Activated naive CD8-positive, alpha-beta T cell treated with anti-CD3 and anti-CD28 coated beads, Interleukin-2, amount 10 ng/mL, durations not matched to agents 7 days and 5 days (primary cell): ENCODE measurements at regions not wholly inside any gene's neighbourhood (a gene's known extent, or its start where the extent isn't known, plus 50 kb on each side); places are given as distances from the start of the nearest gene placed in this dataset.
"Not testable (repeated sequence)": the region's sequence is repeated elsewhere in the genome, so short reads cannot be mapped to it uniquely, and the experiment has no call there.

Experiments
- ATAC-seq: fragments of 150-1000 bp; cut with Tn5 transposase; one replicate; pipeline ENCODE4 v1.10.0; 2021; ENCODE audit warnings: low read depth, moderate library complexity
- POLR2A ChIA-PET: fragments of 350-600 bp; sonication (Branson Sonifier 250); formaldehyde crosslinking; loops from one replicate; lab custom pipeline; 2021; ENCODE audit warnings: antibody characterized with exemption; lab: Charles Lee
- DNase-seq: peaks from one replicate; pipeline ENCODE4 v3.0.0; 2021
- H3K27ac Mint-ChIP-seq: one replicate; pipeline ENCODE4 v1.8.0; 2022; ENCODE audit warnings: mild to moderate bottlenecking, mixed read lengths
- H3K27me3 Mint-ChIP-seq: one replicate; pipeline ENCODE4 v1.8.0; 2022; ENCODE audit warnings: mild to moderate bottlenecking, moderate library complexity, mixed read lengths
- H3K36me3 Mint-ChIP-seq: one replicate; pipeline ENCODE4 v1.8.0; 2021; ENCODE audit warnings: mild to moderate bottlenecking, mixed read lengths
- H3K4me1 Mint-ChIP-seq: one replicate; pipeline ENCODE4 v1.8.0; 2021; ENCODE audit warnings: mixed read lengths
- H3K4me3 Mint-ChIP-seq: one replicate; pipeline ENCODE4 v1.8.0; 2022; ENCODE audit warnings: mild to moderate bottlenecking, moderate library complexity, mixed read lengths
- H3K9me3 Mint-ChIP-seq: one replicate; pipeline ENCODE4 v1.8.0; 2021; ENCODE audit warnings: mixed read lengths

DNA sequence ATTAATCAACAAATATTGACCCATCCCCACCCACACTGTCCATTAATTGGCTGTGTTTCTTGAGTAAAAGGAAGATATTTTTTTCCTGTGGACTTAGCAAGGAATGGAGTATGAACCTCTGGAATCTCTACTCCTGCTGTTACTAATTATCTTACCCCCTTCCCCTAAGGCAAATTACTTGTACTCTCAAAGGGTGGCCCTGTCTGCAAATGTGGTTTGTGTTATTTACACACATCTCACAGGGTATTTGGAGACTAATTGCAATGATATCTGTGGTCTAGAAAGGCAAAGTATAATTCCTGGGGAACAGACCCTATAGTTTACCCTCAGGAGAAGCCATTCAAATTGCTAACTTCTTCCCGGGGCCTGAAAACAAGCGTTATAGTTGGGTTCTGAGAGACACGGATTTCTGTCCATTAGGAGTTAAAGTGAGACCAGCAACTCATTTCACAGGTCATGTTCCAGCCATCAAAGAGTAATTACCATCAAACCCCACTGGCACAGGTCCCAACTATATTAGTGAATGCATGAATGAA is 133.0 kb upstream of the RASGEF1B start:
- Mint-ChIP-seq H3K9me3 (no peaks in the 10 kb centered on the region), H3K4me1 (peaks cover 10% of the 10 kb centered on the region), H3K36me3 (no peaks in the 10 kb centered on the region), H3K27me3 (peaks cover 2% of the 10 kb centered on the region), H3K27ac (no peak overlapping the region), H3K4me3 (no peak overlapping the region)
- POLR2A ChIA-PET, result no interaction called here
- DNase-seq (no peak), ATAC-seq (no peak)

- POLR2A ChIA-PET, result no interaction called here
- no peak for ATAC-seq
- H3K27ac Mint-ChIP-seq, result no peak overlapping the region
- no peak overlapping the region for H3K4me3 Mint-ChIP-seq
- H3K4me1 Mint-ChIP-seq, result peaks cover 10% of the 10 kb centered on the region
- DNase-seq, result no peak
- no peaks in the 10 kb centered on the region for H3K36me3 Mint-ChIP-seq
- no peaks in the 10 kb centered on the region for H3K9me3 Mint-ChIP-seq
- H3K27me3 Mint-ChIP-seq, result peaks cover 2% of the 10 kb centered on the region
These were observed 131.1 kb upstream of the RASGEF1B start for GRCh38 chr4:81602854-81603253.

DNA sequence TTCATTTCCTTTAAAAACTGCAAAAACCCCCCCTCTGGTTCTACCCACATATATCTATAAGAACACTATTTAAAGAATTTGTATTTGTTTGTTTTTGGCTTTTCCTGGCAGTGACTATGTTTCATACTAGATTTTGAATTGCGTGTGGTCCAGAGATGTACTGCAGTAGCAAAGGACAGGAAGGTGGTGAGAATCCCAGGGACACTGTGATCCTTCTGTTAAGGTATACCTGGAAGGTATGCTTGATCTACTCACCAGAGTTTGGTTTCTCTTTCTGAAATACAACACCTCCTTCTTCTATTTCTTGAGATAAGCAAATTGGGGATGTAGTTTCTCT is 129.6 kb upstream of the RASGEF1B start:
- H3K4me3 Mint-ChIP-seq, result no peak overlapping the region
- no peaks in the 10 kb centered on the region for H3K36me3 Mint-ChIP-seq
- H3K27ac Mint-ChIP-seq, result no peak overlapping the region
- H3K4me1 Mint-ChIP-seq, result peaks cover under 1% of the 10 kb centered on the region
- DNase-seq (no peak), ATAC-seq (no peak)
- POLR2A ChIA-PET, result no interaction called here
- H3K9me3 Mint-ChIP-seq, result no peaks in the 10 kb centered on the region
- H3K27me3 Mint-ChIP-seq, result peaks cover 2% of the 10 kb centered on the region

GRCh38 chr4:81600520-81601357 is 129.0 kb upstream of the RASGEF1B start:
- Mint-ChIP-seq H3K4me1 (peaks cover 2% of the 10 kb centered on the region), H3K4me3 (no peak overlapping the region), H3K36me3 (no peaks in the 10 kb centered on the region), H3K27me3 (peaks cover 2% of the 10 kb centered on the region), H3K9me3 (no peaks in the 10 kb centered on the region), H3K27ac (no peak overlapping the region)
- no peak for DNase-seq
- POLR2A ChIA-PET, result no interaction called here
- no peak for ATAC-seq

DNA sequence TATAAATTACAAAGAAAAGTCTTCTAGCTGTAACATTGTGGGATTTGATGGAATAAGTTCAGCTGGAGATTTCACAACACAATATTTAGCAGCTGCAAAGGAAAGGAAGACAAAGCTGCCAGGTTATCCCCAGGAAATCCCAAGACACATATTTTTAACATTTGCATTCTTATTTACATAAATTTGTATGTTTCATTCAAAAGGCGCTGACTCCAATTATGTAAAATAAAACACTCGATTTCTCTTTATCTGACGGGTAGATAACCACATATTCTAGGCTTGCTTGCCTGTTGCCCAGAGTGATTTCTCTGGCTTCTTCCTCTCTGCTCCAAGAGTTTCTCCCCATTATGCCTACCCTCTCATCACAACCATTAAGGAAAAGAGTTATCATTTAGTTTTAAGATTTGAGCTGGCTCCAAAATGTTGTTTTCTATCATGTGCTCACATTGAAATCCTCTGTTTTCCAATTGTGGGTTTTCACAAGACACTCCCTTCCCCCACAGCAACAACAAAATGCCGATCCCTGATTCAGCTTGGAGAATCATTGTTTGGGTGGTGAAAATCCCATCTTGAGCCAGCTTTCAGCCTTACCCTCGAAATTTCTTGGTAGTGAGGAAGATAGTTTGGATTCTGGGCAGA is 128.2 kb upstream of the RASGEF1B start:
- Mint-ChIP-seq H3K27ac (no peak overlapping the region), H3K27me3 (peaks cover 2% of the 10 kb centered on the region), H3K4me3 (no peak overlapping the region), H3K9me3 (no peaks in the 10 kb centered on the region), H3K4me1 (peaks cover 2% of the 10 kb centered on the region), H3K36me3 (no peaks in the 10 kb centered on the region)
- ATAC-seq, result no peak
- DNase-seq, result no peak
- POLR2A ChIA-PET, result no interaction called here

GRCh38 chr4:81595798-81596610 is 124.3 kb upstream of the RASGEF1B start:
- Mint-ChIP-seq H3K4me3 (no peak overlapping the region), H3K9me3 (no peaks in the 10 kb centered on the region), H3K36me3 (no peaks in the 10 kb centered on the region), H3K27me3 (peaks cover 2% of the 10 kb centered on the region), H3K4me1 (peaks cover 4% of the 10 kb centered on the region), H3K27ac (no peak overlapping the region)
- POLR2A ChIA-PET, result no interaction called here
- DNase-seq (no peak), ATAC-seq (no peak)

DNA sequence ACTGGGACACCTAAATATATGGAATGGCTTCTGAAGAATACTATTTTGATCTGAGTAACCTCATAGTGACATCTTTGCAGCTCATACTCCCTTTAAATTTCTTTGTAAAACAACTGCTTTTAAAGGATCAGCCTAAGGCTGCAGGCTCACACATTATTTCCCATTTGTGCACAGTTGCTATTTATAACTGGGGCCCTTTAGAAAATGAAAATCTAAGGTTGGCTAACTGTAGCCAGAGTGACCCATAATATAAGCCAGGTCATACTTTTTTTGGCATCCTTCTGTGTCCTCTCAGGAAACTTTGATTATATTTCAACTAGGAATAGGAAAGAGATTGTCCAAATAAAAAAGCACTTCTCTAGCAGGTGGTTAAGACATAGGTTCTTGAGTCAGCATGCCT is 123.6 kb upstream of the RASGEF1B start:
- H3K36me3 Mint-ChIP-seq, result no peaks in the 10 kb centered on the region
- no peak for DNase-seq
- H3K9me3 Mint-ChIP-seq, result no peaks in the 10 kb centered on the region
- H3K27ac Mint-ChIP-seq, result no peak overlapping the region
- peaks cover 4% of the 10 kb centered on the region for H3K4me1 Mint-ChIP-seq
- POLR2A ChIA-PET, result no interaction called here
- no peak for ATAC-seq
- H3K27me3 Mint-ChIP-seq, result peaks cover 2% of the 10 kb centered on the region
- H3K4me3 Mint-ChIP-seq, result no peak overlapping the region

DNA sequence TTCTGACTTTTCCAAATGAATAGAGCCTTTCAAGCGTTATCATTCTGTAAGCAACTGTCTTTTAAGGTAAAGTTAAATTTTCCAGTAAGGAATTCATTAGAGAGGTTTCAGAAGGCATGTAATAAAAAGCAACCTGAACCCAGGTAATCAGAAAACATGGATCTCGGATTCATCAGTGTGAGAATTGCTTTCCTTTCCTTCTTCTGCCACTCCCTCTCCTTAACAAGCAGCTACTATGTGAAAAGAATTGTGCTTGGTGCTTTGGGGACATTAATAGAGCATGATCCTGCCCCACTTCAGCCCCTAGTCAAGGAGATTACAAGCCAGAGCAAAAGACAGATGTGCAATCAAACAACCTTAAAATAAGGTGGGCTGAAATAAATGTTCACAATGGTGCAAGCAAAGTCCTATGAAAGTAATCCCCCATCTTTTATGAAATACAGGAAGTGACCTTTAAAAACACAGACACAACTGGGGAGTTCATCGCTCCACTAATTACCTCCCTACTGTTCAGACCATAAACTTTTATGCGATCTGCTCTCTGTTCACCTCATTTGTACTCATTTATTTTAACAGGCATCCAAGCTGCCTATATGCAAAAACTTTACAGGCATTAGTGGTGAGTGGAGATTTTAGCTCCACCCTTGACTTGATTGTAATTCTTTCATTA is 122.9 kb upstream of the RASGEF1B start:
- peaks cover 2% of the 10 kb centered on the region for H3K27me3 Mint-ChIP-seq
- ATAC-seq, result no peak
- H3K9me3 Mint-ChIP-seq, result no peaks in the 10 kb centered on the region
- no peak overlapping the region for H3K4me3 Mint-ChIP-seq
- no peaks in the 10 kb centered on the region for H3K36me3 Mint-ChIP-seq
- peaks cover 4% of the 10 kb centered on the region for H3K4me1 Mint-ChIP-seq
- H3K27ac Mint-ChIP-seq, result no peak overlapping the region
- POLR2A ChIA-PET, result no interaction called here
- no peak for DNase-seq

- H3K36me3 Mint-ChIP-seq, result no peaks in the 10 kb centered on the region
These were observed 121.0 kb upstream of the RASGEF1B start for GRCh38 chr4:81592701-81593100.

GRCh38 chr4:81590596-81590995 is 118.9 kb upstream of the RASGEF1B start:
- peaks cover 2% of the 10 kb centered on the region for H3K27me3 Mint-ChIP-seq
- peaks cover 2% of the 10 kb centered on the region for H3K9me3 Mint-ChIP-seq
- no peak for DNase-seq

More at GRCh38 chr4:81592701-81593100, 121.0 kb upstream of the RASGEF1B start:
- H3K9me3 Mint-ChIP-seq, result peaks cover 2% of the 10 kb centered on the region
- POLR2A ChIA-PET, result no interaction called here
- DNase-seq (no peak), ATAC-seq (no peak)
- H3K27me3 Mint-ChIP-seq, result peaks cover 2% of the 10 kb centered on the region
- no peak overlapping the region for H3K27ac Mint-ChIP-seq
- H3K4me1 Mint-ChIP-seq, result peaks cover 4% of the 10 kb centered on the region
- H3K4me3 Mint-ChIP-seq, result no peak overlapping the region

DNA sequence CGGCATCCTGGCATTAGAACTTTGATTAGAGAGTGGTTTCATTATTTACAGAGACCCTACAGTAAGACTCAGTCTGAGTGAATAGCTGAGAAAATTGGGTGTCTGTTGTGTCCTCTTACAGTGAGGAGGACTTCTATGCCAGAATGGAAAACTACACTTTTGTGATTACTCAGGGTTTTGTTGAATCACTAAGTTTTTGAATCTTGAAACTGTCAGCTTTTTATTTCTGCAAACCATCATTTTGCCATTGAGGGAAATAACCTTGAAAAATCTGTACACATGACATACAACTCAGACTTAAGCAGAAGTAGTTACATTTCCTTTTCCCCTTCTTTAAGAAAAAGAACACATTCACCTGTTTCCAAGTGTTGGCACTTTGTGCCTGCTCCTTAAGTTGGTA is 117.6 kb upstream of the RASGEF1B start:
- Mint-ChIP-seq H3K4me1 (no peaks in the 10 kb centered on the region), H3K36me3 (no peaks in the 10 kb centered on the region), H3K9me3 (peaks cover 2% of the 10 kb centered on the region), H3K27me3 (peaks cover 2% of the 10 kb centered on the region), H3K27ac (no peak overlapping the region), H3K4me3 (no peak overlapping the region)
- DNase-seq (no peak), ATAC-seq (no peak)
- POLR2A ChIA-PET, result no interaction called here

More at GRCh38 chr4:81590596-81590995, 118.9 kb upstream of the RASGEF1B start:
- no peak overlapping the region for H3K27ac Mint-ChIP-seq
- H3K36me3 Mint-ChIP-seq, result no peaks in the 10 kb centered on the region
- no peak overlapping the region for H3K4me3 Mint-ChIP-seq
- POLR2A ChIA-PET, result no interaction called here
- H3K4me1 Mint-ChIP-seq, result peaks cover 2% of the 10 kb centered on the region
- ATAC-seq, result no peak

GRCh38 chr4:81586706-81587105 is 115.0 kb upstream of the RASGEF1B start:
- POLR2A ChIA-PET, result no interaction called here
- ATAC-seq (no peak), DNase-seq (no peak)
- H3K4me1 Mint-ChIP-seq, result no peaks in the 10 kb centered on the region
- H3K36me3 Mint-ChIP-seq, result no peaks in the 10 kb centered on the region
- no peak overlapping the region for H3K27ac Mint-ChIP-seq
- H3K9me3 Mint-ChIP-seq, result peaks cover 2% of the 10 kb centered on the region
- H3K27me3 Mint-ChIP-seq, result peaks cover 2% of the 10 kb centered on the region
- H3K4me3 Mint-ChIP-seq, result no peak overlapping the region

- not testable (repeated sequence) for H3K9me3 Mint-ChIP-seq, DNase-seq, H3K27ac Mint-ChIP-seq, H3K36me3 Mint-ChIP-seq, H3K4me1 Mint-ChIP-seq, H3K27me3 Mint-ChIP-seq, ATAC-seq, H3K4me3 Mint-ChIP-seq
- POLR2A ChIA-PET, result interaction anchor here (1.6 kb wide), 1 partner anchor 109 kb away, joined by 5 read pairs; the partner anchor contains the start of gene RASGEF1B
These were observed 109.3 kb upstream of the RASGEF1B start for GRCh38 chr4:81580994-81581374.
